Liver (tissue), 3 donors: ENCODE measurements at regions not wholly inside any gene's neighbourhood (a gene's known extent, or its start where the extent isn't known, plus 50 kb on each side); places are given as distances from the start of the nearest gene placed in this dataset.

ENCODE experiments used
- RAD21 ChIP-seq, 2 donors: IDR thresholded peaks; 2 replicates each; pipeline ENCODE4 v1.6.1; 2016; ENCODE audit warnings: antibody characterized with exemption in 2 of 2, mild to moderate bottlenecking in 2 of 2
- TF ChIP-seq, protein P1 (sequence below): fragments of 150-350 bp; IDR thresholded peaks from 2 replicates; pipeline ENCODE4 v1.5.1; 2017; ENCODE audit warnings: improper control_type of control experiment, low read depth, low read length; ENCODE audit not compliant: missing input control
- TF ChIP-seq, protein P2 (sequence below): IDR thresholded peaks from 2 replicates; pipeline ENCODE4 v1.6.1; 2016; ENCODE audit warnings: antibody characterized with exemption
- donor health status: healthy.
- donor health status: healthy.

DNA sequence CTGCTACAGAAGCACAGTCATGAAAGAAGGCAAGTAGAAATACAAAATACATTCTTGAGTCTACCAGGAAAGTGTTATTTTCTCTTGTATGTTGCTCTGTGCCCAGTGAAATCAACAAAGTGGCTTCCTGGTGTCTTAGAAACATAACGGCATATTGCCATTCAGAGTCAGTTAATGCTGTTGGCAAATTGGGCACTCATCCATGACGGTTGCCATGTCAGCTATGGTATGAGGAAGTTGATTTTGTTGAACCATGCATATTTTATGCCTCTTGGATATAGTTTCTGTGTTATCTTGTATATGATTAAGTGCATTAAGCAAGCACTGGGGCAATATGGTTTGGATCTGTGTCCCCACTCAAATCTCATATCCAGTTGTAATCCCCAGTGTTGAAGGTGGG lies 153.1 kb upstream of the CXADR start:
- TF ChIP-seq, protein P1, sequence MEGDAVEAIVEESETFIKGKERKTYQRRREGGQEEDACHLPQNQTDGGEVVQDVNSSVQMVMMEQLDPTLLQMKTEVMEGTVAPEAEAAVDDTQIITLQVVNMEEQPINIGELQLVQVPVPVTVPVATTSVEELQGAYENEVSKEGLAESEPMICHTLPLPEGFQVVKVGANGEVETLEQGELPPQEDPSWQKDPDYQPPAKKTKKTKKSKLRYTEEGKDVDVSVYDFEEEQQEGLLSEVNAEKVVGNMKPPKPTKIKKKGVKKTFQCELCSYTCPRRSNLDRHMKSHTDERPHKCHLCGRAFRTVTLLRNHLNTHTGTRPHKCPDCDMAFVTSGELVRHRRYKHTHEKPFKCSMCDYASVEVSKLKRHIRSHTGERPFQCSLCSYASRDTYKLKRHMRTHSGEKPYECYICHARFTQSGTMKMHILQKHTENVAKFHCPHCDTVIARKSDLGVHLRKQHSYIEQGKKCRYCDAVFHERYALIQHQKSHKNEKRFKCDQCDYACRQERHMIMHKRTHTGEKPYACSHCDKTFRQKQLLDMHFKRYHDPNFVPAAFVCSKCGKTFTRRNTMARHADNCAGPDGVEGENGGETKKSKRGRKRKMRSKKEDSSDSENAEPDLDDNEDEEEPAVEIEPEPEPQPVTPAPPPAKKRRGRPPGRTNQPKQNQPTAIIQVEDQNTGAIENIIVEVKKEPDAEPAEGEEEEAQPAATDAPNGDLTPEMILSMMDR: no peak
- TF ChIP-seq, protein P2, sequence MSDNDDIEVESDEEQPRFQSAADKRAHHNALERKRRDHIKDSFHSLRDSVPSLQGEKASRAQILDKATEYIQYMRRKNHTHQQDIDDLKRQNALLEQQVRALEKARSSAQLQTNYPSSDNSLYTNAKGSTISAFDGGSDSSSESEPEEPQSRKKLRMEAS: no peak
- TF ChIP-seq RAD21 (IDR thresholded peaks at IDR 0.05): no peak
